ENCODE measurements at regions not wholly inside any gene's neighbourhood (a gene's known extent, or its start where the extent isn't known, plus 50 kb on each side); places are given as distances from the start of the nearest gene placed in this dataset.

DNA sequence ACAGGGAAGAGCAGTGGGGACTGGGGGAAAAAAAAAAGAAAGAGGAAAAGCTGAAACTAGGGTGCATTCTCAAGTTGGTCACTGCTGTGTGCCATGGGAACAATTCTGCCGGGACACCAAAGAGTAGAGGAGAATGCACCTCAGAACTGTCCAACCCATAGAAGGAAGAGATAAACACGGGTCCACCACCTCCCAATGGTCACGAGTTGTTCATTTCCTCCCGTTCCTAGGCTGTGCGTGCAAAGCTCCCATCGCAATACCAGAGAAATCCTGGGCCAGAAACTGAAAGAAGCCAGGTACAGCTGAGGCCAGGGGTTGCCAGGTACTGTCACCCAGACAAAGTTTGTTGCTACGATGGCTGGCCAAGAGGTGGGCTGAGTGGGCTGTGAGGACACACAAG, 236.9 kb upstream of the ANKRD55 start:
- Mint-ChIP-seq H3K27me3 (no peaks in the 10 kb centered on the region), H3K4me3 (no peak overlapping the region), H3K27ac (no peak overlapping the region), H3K4me1 (ENCODE audit: low read depth) (no peaks in the 10 kb centered on the region), H3K9me3 (no peaks in the 10 kb centered on the region), H3K36me3 (no peaks in the 10 kb centered on the region)
- CTCF ChIA-PET = no interaction called here
- no peak for DNase-seq
- intact Hi-C loops (cut with micrococcal nuclease) = no loop called here
- POLR2A ChIA-PET = no interaction called here

DNA sequence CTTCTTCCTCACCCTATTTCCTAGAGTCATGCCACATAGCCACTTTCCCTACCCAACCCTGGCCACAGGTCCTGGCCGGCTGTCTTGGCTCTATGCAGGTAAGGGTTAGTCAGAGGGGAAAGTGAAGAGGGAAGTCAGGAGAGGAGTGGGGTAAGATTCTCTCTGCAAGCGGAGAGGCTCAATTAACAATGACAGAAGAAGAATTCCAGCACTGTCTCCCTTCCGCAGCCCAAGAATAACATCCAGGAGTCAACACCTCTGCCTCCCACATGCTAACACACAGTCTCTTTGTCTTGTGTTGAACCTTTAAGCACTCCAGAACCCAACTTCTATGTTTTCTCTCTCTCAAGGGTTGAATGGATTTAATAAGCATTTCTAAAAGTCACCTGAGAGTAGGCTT, 235.1 kb upstream of the ANKRD55 start:
- ChIA-PET POLR2A (interaction anchor here (0.8 kb wide), 1 partner anchor 107 kb away, joined by 3 read pairs; no protein-coding TSS in a partner anchor), CTCF (interaction anchor here (1.2 to 1.5 kb wide), 4 partner anchors 14 to 198 kb away, joined by 3 to 4 read pairs (median 4); no protein-coding TSS in a partner anchor)
- intact Hi-C loops (cut with micrococcal nuclease) = no loop called here

DNA sequence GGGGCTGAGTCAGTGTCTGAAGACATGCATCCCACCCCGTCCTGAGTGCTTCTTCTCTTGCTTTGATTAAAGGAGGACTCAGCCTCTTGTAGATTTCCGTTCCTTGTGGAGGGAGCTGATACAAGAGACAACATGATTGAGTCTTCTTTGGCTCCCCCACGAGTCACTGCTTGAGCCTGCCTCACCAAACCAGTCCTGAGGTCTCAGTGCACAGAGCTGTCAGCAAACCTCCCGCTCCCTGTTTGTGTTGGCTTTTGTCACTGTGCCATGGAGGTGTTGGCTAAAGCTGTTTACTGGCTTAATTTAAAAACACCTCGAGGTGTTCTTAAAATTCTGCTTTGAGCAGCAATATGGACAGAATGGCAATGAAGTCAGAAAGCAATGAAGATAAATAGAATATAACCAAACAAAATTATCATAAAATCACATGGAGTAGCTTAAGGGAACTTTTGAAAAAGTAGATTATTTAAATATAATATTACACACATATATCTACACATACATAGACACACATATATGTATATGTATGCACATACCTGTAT, 234.1 kb upstream of the ANKRD55 start:
- Mint-ChIP-seq H3K4me3 (no peak overlapping the region), H3K9me3 (no peaks in the 10 kb centered on the region), H3K27ac (no peak overlapping the region), H3K4me1 (ENCODE audit: low read depth) (no peaks in the 10 kb centered on the region), H3K36me3 (no peaks in the 10 kb centered on the region), H3K27me3 (no peaks in the 10 kb centered on the region)
- CTCF ChIA-PET = interaction anchor here (1.2 kb wide), 1 partner anchor 196 kb away, joined by 4 read pairs; no protein-coding TSS in a partner anchor
- intact Hi-C loops (cut with micrococcal nuclease) = no loop called here
- POLR2A ChIA-PET = interaction anchor here (0.6 kb wide), 2 partner anchors 98 to 1075 kb away, joined by 3 to 7 read pairs; no protein-coding TSS in a partner anchor
- DNase-seq = no peak

More for the DNA sequence above, 235.1 kb upstream of the ANKRD55 start:
- Mint-ChIP-seq H3K4me3 (no peak overlapping the region), H3K9me3 (no peaks in the 10 kb centered on the region), H3K27ac (no peak overlapping the region), H3K27me3 (no peaks in the 10 kb centered on the region), H3K36me3 (no peaks in the 10 kb centered on the region), H3K4me1 (ENCODE audit: low read depth) (no peaks in the 10 kb centered on the region)
- no peak for DNase-seq

DNA sequence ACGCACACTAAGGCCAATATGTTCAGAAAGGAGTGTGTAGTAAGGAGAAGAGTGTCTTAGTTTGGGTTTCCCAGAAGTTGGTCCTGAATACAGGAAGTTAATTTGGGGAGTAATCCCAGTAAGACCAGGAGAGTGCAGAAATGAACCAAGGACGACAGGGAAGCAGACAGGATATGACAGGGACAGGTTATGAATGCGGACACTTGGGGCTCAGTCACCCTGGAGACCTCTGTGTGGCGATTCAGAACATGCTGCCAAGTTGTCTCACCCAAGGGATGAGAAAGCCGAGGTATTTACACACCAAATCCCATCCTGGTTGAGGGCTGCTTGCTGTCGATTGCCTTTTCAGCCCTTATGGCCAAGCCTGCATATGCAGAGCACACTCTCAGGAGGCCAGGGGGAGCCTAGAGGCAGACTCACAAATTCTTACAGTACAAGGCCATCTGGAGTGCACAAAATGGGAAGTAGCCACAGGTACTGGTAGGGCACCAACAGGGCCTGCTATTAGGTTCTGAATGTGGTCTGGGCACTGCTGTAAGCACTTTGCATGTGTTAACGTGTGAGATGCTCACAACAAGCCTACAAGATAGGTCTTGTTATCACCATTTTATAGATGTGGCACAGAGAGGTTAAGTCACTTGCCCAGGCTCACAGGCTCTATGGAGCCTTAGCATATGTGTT, 233.1 kb upstream of the ANKRD55 start:
- POLR2A ChIA-PET = no interaction called here
- CTCF ChIA-PET = no interaction called here
- no peaks in the 10 kb centered on the region for H3K9me3 Mint-ChIP-seq
- no peaks in the 10 kb centered on the region for H3K27me3 Mint-ChIP-seq
- no peak for DNase-seq
- no peak overlapping the region for H3K4me3 Mint-ChIP-seq
- intact Hi-C loops (cut with micrococcal nuclease) = no loop called here
- H3K4me1 Mint-ChIP-seq (ENCODE audit: low read depth) = no peaks in the 10 kb centered on the region
- no peaks in the 10 kb centered on the region for H3K36me3 Mint-ChIP-seq
- H3K27ac Mint-ChIP-seq = no peak overlapping the region

DNA sequence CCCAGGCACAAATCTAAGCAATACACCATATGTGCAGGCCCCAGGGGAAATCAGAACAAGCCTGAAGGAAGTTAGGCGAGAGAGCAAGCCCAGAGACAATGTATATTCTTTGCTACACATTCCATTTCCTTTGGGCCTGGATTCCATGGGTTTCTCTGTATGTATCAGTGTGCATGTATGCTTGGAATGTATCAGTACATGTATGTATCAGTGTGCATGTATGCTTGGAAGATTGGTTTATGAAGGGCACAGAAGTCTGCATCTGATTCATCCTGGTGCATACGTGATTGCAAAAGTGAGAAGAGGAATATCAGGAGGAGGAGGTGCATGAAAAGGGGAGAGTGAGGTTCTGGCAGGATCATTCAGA, 232.6 kb upstream of the ANKRD55 start:
- Mint-ChIP-seq H3K27ac (no peak overlapping the region), H3K4me3 (no peak overlapping the region), H3K36me3 (no peaks in the 10 kb centered on the region), H3K4me1 (ENCODE audit: low read depth) (no peaks in the 10 kb centered on the region), H3K9me3 (no peaks in the 10 kb centered on the region), H3K27me3 (no peaks in the 10 kb centered on the region)
- no peak for DNase-seq
- ChIA-PET CTCF (no interaction called here), POLR2A (no interaction called here)
- intact Hi-C loops (cut with micrococcal nuclease) = no loop called here

DNA sequence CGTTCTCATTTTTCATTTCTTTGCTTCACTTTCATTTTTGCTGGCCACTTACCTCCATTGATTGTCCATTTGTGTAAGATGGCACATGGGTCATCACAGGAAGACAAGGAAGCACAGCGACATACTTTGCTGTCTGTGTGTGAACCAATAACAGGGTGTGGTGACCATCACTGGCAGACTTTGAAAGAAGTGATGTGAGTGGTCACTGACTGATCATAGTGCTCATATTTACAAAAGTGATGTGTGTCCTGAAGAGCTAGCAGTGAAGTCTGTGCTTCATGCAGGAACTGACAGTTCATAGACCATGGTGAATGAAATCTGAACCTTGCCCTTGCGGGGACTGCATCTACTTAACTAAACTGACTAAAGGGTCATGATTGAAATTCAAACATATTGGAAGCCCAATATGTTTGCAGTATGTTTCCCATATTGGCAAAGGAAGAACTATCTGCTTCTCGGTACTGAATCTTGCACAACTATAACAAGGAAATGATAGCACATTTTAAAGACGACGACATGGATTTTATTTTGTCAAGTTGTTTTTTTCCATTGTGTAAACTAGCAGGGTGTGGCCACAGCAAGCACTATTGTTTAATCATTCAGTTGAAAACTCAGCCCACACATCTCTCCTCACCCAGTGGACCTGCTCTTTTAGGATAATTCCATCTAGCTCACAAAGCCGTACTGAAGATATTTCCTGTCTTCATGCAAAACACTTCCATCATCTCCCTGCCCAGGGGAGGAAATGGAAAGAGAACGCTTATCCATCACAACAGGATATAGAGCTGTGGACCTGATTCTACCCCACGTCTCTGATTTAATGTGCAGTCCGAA, 232.0 kb upstream of the ANKRD55 start:
- Mint-ChIP-seq H3K9me3 (no peaks in the 10 kb centered on the region), H3K36me3 (no peaks in the 10 kb centered on the region), H3K4me3 (no peak overlapping the region), H3K27ac (no peak overlapping the region), H3K27me3 (no peaks in the 10 kb centered on the region), H3K4me1 (ENCODE audit: low read depth) (no peaks in the 10 kb centered on the region)
- CTCF ChIA-PET = no interaction called here
- POLR2A ChIA-PET = no interaction called here
- no peak for DNase-seq
- intact Hi-C loops (cut with micrococcal nuclease) = no loop called here

DNA sequence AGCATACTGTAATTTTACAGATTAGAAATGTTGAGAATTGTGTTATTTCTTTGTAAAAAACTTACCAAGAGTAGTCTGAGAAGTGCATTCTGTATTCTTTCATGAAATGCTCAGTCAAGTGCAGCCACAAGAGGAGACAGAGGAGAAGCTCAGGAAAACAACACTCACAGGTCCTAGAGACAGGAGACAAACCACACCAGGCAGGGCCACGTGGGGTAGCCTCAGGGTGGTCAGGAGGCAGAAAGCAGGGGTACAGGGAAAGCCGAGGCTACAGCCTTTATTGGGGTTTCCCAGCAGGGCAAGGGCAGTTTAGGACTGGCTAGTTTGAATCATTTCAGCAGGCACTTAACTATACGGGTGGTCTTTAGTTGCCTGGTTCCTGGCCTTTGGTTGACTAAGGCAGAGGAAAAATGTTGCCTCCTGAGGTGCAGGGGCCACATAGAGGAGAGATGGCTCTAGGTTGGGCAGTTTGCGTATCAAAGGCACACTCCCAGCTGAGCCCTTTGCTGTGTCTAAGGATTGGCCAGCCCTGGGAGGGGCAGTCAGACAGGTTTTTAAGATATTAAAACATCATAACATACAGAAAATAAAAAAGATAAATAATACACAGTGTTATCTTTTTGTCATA, 230.9 kb upstream of the ANKRD55 start:
- ChIA-PET POLR2A (no interaction called here), CTCF (no interaction called here)
- Mint-ChIP-seq H3K9me3 (no peaks in the 10 kb centered on the region), H3K27ac (no peak overlapping the region), H3K4me3 (no peak overlapping the region), H3K27me3 (no peaks in the 10 kb centered on the region), H3K36me3 (no peaks in the 10 kb centered on the region), H3K4me1 (ENCODE audit: low read depth) (no peaks in the 10 kb centered on the region)
- intact Hi-C loops (cut with micrococcal nuclease) = no loop called here
- no peak for DNase-seq

DNA sequence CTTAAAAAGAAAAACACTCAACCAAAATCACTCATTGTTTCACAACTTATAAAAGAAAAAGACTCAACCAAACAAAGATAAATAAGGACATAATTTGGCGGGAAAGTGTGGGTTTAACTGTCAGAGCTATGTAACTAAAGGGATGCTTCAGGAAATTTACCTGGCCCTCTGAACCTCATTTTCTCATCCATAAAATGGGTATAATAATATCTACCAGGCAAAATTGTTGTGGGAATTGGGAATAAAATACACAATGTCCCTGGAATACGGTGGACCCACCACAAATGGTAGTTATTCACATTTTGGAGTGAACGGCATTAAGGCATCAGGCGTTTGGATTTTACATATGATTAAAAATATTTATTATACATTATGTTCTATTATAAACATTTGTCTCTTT, 228.5 kb upstream of the ANKRD55 start:
- Mint-ChIP-seq H3K4me3 (no peak overlapping the region), H3K9me3 (no peaks in the 10 kb centered on the region), H3K27ac (no peak overlapping the region), H3K27me3 (no peaks in the 10 kb centered on the region), H3K36me3 (no peaks in the 10 kb centered on the region), H3K4me1 (ENCODE audit: low read depth) (no peaks in the 10 kb centered on the region)
- no peak for DNase-seq
- POLR2A ChIA-PET = no interaction called here
- intact Hi-C loops (cut with micrococcal nuclease) = no loop called here
- CTCF ChIA-PET = no interaction called here

DNA sequence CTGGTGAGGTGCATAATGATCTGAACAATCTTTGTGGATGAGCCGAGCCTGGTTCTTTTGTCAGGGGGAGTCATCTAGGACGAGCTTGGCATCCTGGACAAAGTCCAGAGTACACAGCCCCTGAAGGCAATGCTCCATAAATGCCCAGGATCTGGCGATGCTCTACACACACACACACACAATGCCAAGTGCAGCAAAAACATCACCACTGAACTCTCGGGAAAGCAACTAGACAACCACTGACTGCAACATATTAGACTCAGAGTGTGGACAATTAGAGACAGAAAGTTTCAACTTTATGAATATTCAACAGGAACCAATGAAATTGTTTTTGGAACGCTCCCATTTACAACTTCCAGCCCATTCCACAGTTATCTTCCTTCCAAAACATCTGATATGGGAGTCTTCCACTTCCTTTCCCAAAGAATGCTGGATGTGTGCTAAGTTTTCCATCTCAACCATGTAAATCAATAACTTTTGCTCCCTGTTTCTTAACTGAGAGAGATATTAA, 227.6 kb upstream of the ANKRD55 start:
- H3K4me1 Mint-ChIP-seq (ENCODE audit: low read depth) = no peaks in the 10 kb centered on the region
- POLR2A ChIA-PET = no interaction called here

DNA sequence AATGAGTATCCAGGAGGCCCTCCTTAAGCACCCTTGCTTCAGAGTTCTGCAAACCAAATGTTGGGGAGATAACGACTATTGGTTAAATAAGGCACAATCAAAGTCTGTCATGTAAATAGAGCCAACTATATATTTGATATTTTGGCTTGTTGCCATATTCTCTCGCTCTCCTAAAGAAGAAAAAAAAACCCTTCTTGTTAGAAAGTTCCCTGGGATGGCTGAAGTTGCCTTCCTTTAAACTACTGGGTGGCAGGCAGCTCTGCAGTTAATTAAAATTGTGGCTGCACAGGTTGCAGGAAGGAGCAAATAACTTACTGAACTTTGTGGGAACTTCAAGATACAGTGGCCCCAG, 227.0 kb upstream of the ANKRD55 start:
- no peak for DNase-seq
- ChIA-PET CTCF (no interaction called here), POLR2A (no interaction called here)
- Mint-ChIP-seq H3K27me3 (no peaks in the 10 kb centered on the region), H3K9me3 (no peaks in the 10 kb centered on the region), H3K4me3 (no peak overlapping the region), H3K4me1 (ENCODE audit: low read depth) (no peaks in the 10 kb centered on the region), H3K36me3 (no peaks in the 10 kb centered on the region), H3K27ac (no peak overlapping the region)
- intact Hi-C loops (cut with micrococcal nuclease) = no loop called here

More for the DNA sequence above, 227.6 kb upstream of the ANKRD55 start:
- Mint-ChIP-seq H3K9me3 (no peaks in the 10 kb centered on the region), H3K27ac (no peak overlapping the region), H3K4me3 (no peak overlapping the region), H3K27me3 (no peaks in the 10 kb centered on the region), H3K36me3 (no peaks in the 10 kb centered on the region)
- intact Hi-C loops (cut with micrococcal nuclease) = no loop called here
- DNase-seq = no peak
- CTCF ChIA-PET = no interaction called here

DNA sequence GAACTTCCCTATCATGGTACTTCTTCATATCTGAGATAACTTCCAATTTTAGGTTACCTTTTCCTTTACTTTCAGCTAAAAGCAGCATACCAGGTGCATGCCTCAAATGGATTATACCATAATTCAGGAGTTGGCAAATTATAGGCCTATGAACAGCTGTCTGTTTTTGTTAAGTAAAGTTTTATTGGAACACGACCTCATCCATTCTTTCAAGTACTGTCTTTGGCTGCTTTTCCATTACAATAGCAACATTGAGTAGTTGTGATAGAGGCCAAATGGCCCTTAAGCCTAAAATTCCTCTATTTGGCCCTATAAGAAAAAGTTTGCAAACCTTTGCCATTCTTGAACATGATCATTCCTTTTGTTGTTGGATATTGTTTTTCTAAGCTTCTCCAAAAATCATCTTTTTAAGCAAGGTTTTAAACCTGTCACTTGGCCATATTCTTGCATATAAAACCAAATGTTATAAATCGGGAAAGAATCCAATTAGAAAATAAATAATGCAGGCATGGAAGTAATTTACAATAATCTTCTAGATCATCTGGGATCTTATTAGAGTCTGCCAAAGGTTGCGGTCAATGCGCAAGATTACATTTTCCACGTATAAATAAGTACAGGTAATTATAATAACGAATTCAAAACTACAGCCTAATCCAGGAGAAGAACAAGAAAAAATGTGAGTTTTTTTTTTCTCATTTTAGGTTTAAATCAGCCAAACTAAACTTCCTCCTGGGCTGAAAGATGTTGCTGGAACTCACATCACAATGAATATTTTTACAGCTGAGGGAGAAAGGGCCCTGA, 226.5 kb upstream of the ANKRD55 start:
- DNase-seq = no peak
- Mint-ChIP-seq H3K27me3 (no peaks in the 10 kb centered on the region), H3K4me1 (ENCODE audit: low read depth) (no peaks in the 10 kb centered on the region), H3K4me3 (no peak overlapping the region), H3K9me3 (no peaks in the 10 kb centered on the region), H3K27ac (no peak overlapping the region), H3K36me3 (no peaks in the 10 kb centered on the region)
- intact Hi-C loops (cut with micrococcal nuclease) = no loop called here
- ChIA-PET CTCF (no interaction called here), POLR2A (no interaction called here)
